Heart right ventricle (tissue), 16 donors: ENCODE measurements at regions not wholly inside any gene's neighbourhood (a gene's known extent, or its start where the extent isn't known, plus 50 kb on each side); places are given as distances from the start of the nearest gene placed in this dataset.

Experiments
- ATAC-seq, 8 donors: fragments of 200-7000 bp; cut with Tn5 transposase; one replicate each; pipeline ENCODE4 v1.9.1; 2020; ENCODE audit warnings: mild to moderate bottlenecking in 8 of 8, moderate library complexity in 8 of 8, moderate number of reproducible peaks in 1 of 8
- DNase-seq, 2 donors: peaks; one replicate each; pipeline ENCODE4 v3.0.0-alpha.2; 2020
- H3K27ac ChIP-seq, 10 donors: fragments of 200-600 bp; sonication (generic) in 2 of 10; one replicate each; pipeline versions ENCODE4 v1.5.0 to v1.8.0; 2020 to 2022; ENCODE audit warnings: mild to moderate bottlenecking in 3 of 10
- H3K27me3 ChIP-seq, 7 donors: fragments of 200-600 bp; one replicate each; pipeline ENCODE4 v1.8.0; 2021 to 2022; ENCODE audit warnings: mild to moderate bottlenecking in 2 of 7
- H3K36me3 ChIP-seq, 9 donors: fragments of 200-600 bp; sonication (generic) in 1 of 9; one replicate each; pipeline versions ENCODE4 v1.5.0 to v1.8.0; 2020 to 2022; ENCODE audit warnings: mild to moderate bottlenecking in 2 of 9
- H3K4me1 ChIP-seq, 9 donors: fragments of 200-600 bp; sonication (generic) in 1 of 9; one replicate each; pipeline versions ENCODE4 v1.5.0 to v1.8.0; 2020 to 2022; ENCODE audit warnings: mild to moderate bottlenecking in 4 of 9
- H3K4me3 ChIP-seq, 10 donors: fragments of 200-600 bp; sonication (generic) in 2 of 10; one replicate each; pipeline versions ENCODE4 v1.5.0 to v1.8.0; 2020 to 2022; ENCODE audit warnings: mild to moderate bottlenecking in 7 of 10, moderate library complexity in 2 of 10
- H3K9me3 ChIP-seq, 11 donors: fragments of 200-600 bp in 10 of 11; sonication (generic) in 2 of 11; one replicate each; pipeline versions ENCODE4 v1.5.0 to v1.8.0; 2013 to 2022; ENCODE audit warnings: mild to moderate bottlenecking in 2 of 11, control low read depth in 1 of 11, moderate library complexity in 1 of 11
- CTCF ChIP-seq, 9 donors: fragments of 200-600 bp; sonication (generic) in 2 of 9; IDR thresholded peaks; one replicate each; pipeline versions ENCODE4 v1.5.0 to v1.8.0; 2021 to 2022; ENCODE audit warnings: antibody characterized with exemption in 9 of 9, mild to moderate bottlenecking in 5 of 9, moderate library complexity in 1 of 9
- WGBS, 2 donors: extraction: QIAGEN DNeasy Blood & Tissue Kit; methylation state at CpG; one replicate each; pipeline ENCODE4 v1.1.7; 2013; ENCODE audit warnings: inconsistent platforms in 1 of 2; 5-methylcytosine and 5-hydroxymethylcytosine counted together
- intact Hi-C, 10 donors: fragments of 100-400 bp; cut with DNase I; formaldehyde crosslinking; loops; one replicate each; pipeline versions ENCODE4 v1.11.1 to v1.14.2; 2022
- donor health status: Arrhythmogenic right ventricular cardiomyopathy.
- donor health status: ischemic (EF 13 %, LVEDD 7.1; RV severe dilation, severe dysfunction).
- donor health status: healthy with polysubstance abuse.
- donor health status: DM: no; HTN: yes; CAD: no.
- donor health status: DM: no; HTN: no; CAD: no.
- donor health status: ischemic (EF 25% LVEDD 6.9; RV normal size, moderate dysfunction).
- donor health status: ischemic (EF 25% LVEDD 5.7; RV mildly dilated, moderate dysfunction).
- donor health status: healthy.
- donor health status: DM: yes; HTN: yes; CAD: no.
- donor health status: Ischemic cardiomyopathy.
- donor health status: ischemic (EF 35%, LVEDD 5.7; RV mildly dilated, moderate dysfunction).
- donor health status: nonischemic (EF 11% LVEDD 7.7; RV severe dilation, severe dysfunction).
- donor health status: DM: yes; HTN: yes; CAD: no.
- donor health status: PGD.
- donor health status: ischemic (EF 29% LVEDD 5.4; RV normal size, mild dysfunction).
- donor health status: nonischemic (EF 23%, LVEDD 6.1; RV moderate dilation, normal function).

GRCh38 chr1:94321662-94322061 is 84.3 kb upstream of the ARHGAP29 start:
- H3K4me3 ChIP-seq = no peak overlapping the region
- intact Hi-C loops = loop anchor here in 1 of 10 donors (5.0 kb wide), 1 partner anchor 74 kb away; no protein-coding TSS in a partner anchor
- no peaks in the 10 kb centered on the region for H3K36me3 ChIP-seq
- no peak for ATAC-seq
- peaks cover 7 to 81% (median 61%) of the 10 kb centered on the region in 9 donors for H3K4me1 ChIP-seq
- no peak for DNase-seq
- peak overlapping the region in 2 of 10 donors; percentile 39 to 91 for H3K27ac ChIP-seq
- WGBS, 2 donors = 95 to 96% methylated on average over 3 of the region's 3 CpGs
- no peak for TF ChIP-seq CTCF (IDR thresholded peaks at IDR 0.05)
- peaks cover 0 to 3% (median 0%) of the 10 kb centered on the region in 7 donors for H3K27me3 ChIP-seq
- no peaks in the 10 kb centered on the region for H3K9me3 ChIP-seq

GRCh38 chr1:94319319-94320102 is 82.1 kb upstream of the ARHGAP29 start:
- intact Hi-C loops = loop anchor here in 2 of 10 donors (5.0 to 10.0 kb wide), 2 partner anchors 65 to 72 kb away; no protein-coding TSS in a partner anchor
- Histone ChIP-seq H3K9me3 (no peaks in the 10 kb centered on the region), H3K27ac (peak overlapping the region; percentile 32 to 84 (median 72)), H3K4me3 (no peak overlapping the region), H3K27me3 (peaks cover 0 to 3% (median 0%) of the 10 kb centered on the region in 7 donors), H3K36me3 (no peaks in the 10 kb centered on the region), H3K4me1 (peaks cover 7 to 71% (median 40%) of the 10 kb centered on the region in 9 donors)
- WGBS, 2 donors = 51 to 56% methylated on average over 8 of the region's 8 CpGs
- ATAC-seq (peak in 5 of 8 donors; percentile 59 to 77 (median 73)), DNase-seq (no peak)
- no peak for TF ChIP-seq CTCF (IDR thresholded peaks at IDR 0.05)

- Histone ChIP-seq H3K4me1 (peaks cover 7 to 62% (median 31%) of the 10 kb centered on the region in 9 donors), H3K27ac (peak overlapping the region in 9 of 10 donors; percentile 45 to 84 (median 74)), H3K4me3 (no peak overlapping the region), H3K27me3 (peaks cover 0 to under 1% (median 0%) of the 10 kb centered on the region in 7 donors), H3K9me3 (no peaks in the 10 kb centered on the region), H3K36me3 (no peaks in the 10 kb centered on the region)
- DNase-seq (no peak), ATAC-seq (no peak)
- TF ChIP-seq CTCF (IDR thresholded peaks at IDR 0.05) = no peak
- intact Hi-C loops = loop anchor here in 1 of 10 donors (10.0 kb wide), 1 partner anchor 64 kb away; no protein-coding TSS in a partner anchor
- WGBS, 2 donors = 97 to 98% methylated on average over 6 of the region's 6 CpGs
These were observed 81.2 kb upstream of the ARHGAP29 start for GRCh38 chr1:94318505-94319030.

- intact Hi-C loops = loop anchor here in 1 of 10 donors (10.0 kb wide), 1 partner anchor 63 kb away; no protein-coding TSS in a partner anchor
- peak overlapping the region in 2 of 10 donors; percentile 10 to 14 for H3K27ac ChIP-seq
- ATAC-seq = no peak
- H3K4me1 ChIP-seq = peaks cover 7 to 54% (median 25%) of the 10 kb centered on the region in 9 donors
- no peak for DNase-seq
- no peak overlapping the region for H3K4me3 ChIP-seq
- no peaks in the 10 kb centered on the region for H3K9me3 ChIP-seq
- no peak for TF ChIP-seq CTCF (IDR thresholded peaks at IDR 0.05)
- no peaks in the 10 kb centered on the region for H3K27me3 ChIP-seq
- WGBS, 2 donors = 94 to 100% methylated on average over 1 of the region's 1 CpG
- no peaks in the 10 kb centered on the region for H3K36me3 ChIP-seq
These were observed 80.4 kb upstream of the ARHGAP29 start for GRCh38 chr1:94317790-94318188.
